SK-N-SH treated with all-trans-retinoic acid at 6 μM for 48 hours (cell line): ENCODE measurements at regions not wholly inside any gene's neighbourhood (a gene's known extent, or its start where the extent isn't known, plus 50 kb on each side); places are given as distances from the start of the nearest gene placed in this dataset.

Source experiments
- PPARA ChIP-seq: fragments of 250-450 bp; sonication (Bioruptor Pico); IDR thresholded peaks from 2 replicates; pipeline ENCODE4 v1.5.0; 2020; ENCODE audit warnings: mild to moderate bottlenecking, borderline replicate concordance
- ZC3H10 ChIP-seq: fragments of 250-450 bp; sonication (Bioruptor Pico); IDR thresholded peaks from 2 replicates; pipeline ENCODE4 v1.5.1; 2021; ENCODE audit warnings: mild to moderate bottlenecking, moderate library complexity

GRCh38 chrX:100478714-100479306, 68.7 kb upstream of the PCDH19 start:
- TF ChIP-seq ZC3H10 (CRISPR knock-in tag) (no peak), PPARA (no peak)
